Transverse colon (tissue), 4 donors: ENCODE measurements at regions not wholly inside any gene's neighbourhood (a gene's known extent, or its start where the extent isn't known, plus 50 kb on each side); places are given as distances from the start of the nearest gene placed in this dataset.
A peak's percentile ranks its signal among the peaks of the same experiment; 100 is the strongest.

ENCODE experiments used
- DNase-seq: peaks from one replicate; pipeline ENCODE4 v3.0.0-alpha.2; 2019
- H3K27ac ChIP-seq, 4 donors: fragments of 200-600 bp; sonication (generic); 2 replicates each; pipeline ENCODE4 v1.5.1; 2016 to 2018; ENCODE audit warnings: inconsistent platforms in 4 of 4
- H3K27me3 ChIP-seq: fragments of 200-600 bp; sonication (generic); 2 replicates; pipeline ENCODE4 v1.5.1; 2017; ENCODE audit warnings: inconsistent platforms
- H3K36me3 ChIP-seq, 4 donors: fragments of 200-600 bp; sonication (generic); 2 replicates each; pipeline ENCODE4 v1.5.1; 2017 to 2019; ENCODE audit warnings: inconsistent platforms in 4 of 4
- H3K4me1 ChIP-seq, 4 donors: fragments of 200-600 bp; sonication (generic); 2 replicates each; pipeline ENCODE4 v1.5.1; 2017 to 2020; ENCODE audit warnings: inconsistent platforms in 4 of 4
- H3K4me3 ChIP-seq, 4 donors: fragments of 200-600 bp; sonication (generic); 1 replicate in 1 of 4; 2 replicates in 3 of 4; pipeline versions ENCODE4 v1.5.1 to v1.6.1; 2017 to 2019; ENCODE audit warnings: inconsistent platforms in 4 of 4
- H3K9me3 ChIP-seq, 2 donors: fragments of 200-600 bp; sonication (generic); 2 replicates each; pipeline ENCODE4 v1.5.1; 2017 to 2019; ENCODE audit warnings: inconsistent platforms in 2 of 2
- CTCF ChIP-seq, 5 experiments: fragments of 200-600 bp in 3 of 5; fragments of 450-650 bp in 2 of 5; sonication (generic) in 3 of 5; IDR thresholded peaks; 1 replicate in 2 of 5; 2 replicates in 3 of 5; pipeline ENCODE4 v1.5.1; 2016 to 2017; ENCODE audit warnings: antibody characterized with exemption in 5 of 5, inconsistent platforms in 3 of 5, mild to moderate bottlenecking in 2 of 5, moderate library complexity in 1 of 5
- EP300 ChIP-seq: sonication (generic); formaldehyde crosslinking; IDR thresholded peaks from one replicate; pipeline ENCODE4 v1.6.1; 2017; ENCODE audit warnings: antibody characterized with exemption, low read depth
- POLR2A ChIP-seq: fragments of 450-650 bp; IDR thresholded peaks from one replicate; pipeline ENCODE4 v1.6.1; 2016; ENCODE audit warnings: antibody characterized with exemption, mild to moderate bottlenecking, moderate library complexity
- POLR2AphosphoS5 ChIP-seq, 3 donors: sonication (generic); formaldehyde crosslinking; IDR thresholded peaks; one replicate each; pipeline ENCODE4 v1.6.1; 2016; ENCODE audit warnings: antibody characterized with exemption in 3 of 3
- WGBS, 2 donors: methylation state at CpG; one replicate each; pipeline ENCODE4 v1.1.5; 2018; ENCODE audit warnings: low coverage in 1 of 2; 5-methylcytosine and 5-hydroxymethylcytosine counted together
- in situ Hi-C, 4 donors: fragments of 200-750 bp; cut with MboI; loops; one replicate each; pipeline versions ENCODE4 v1.15.0 to v1.15.1; 2017; ENCODE audit warnings: low sequenced_read_pairs in 3 of 4, low pct_ligation_motif_present in 1 of 4, low pct_unique_long_range_greater_than_20kb in 1 of 4
- intact Hi-C: fragments of 100-400 bp; cut with DNase I; formaldehyde crosslinking; loops from one replicate; pipeline ENCODE4 v1.15.1; 2023; ENCODE audit warnings: low total_unique reads

DNA sequence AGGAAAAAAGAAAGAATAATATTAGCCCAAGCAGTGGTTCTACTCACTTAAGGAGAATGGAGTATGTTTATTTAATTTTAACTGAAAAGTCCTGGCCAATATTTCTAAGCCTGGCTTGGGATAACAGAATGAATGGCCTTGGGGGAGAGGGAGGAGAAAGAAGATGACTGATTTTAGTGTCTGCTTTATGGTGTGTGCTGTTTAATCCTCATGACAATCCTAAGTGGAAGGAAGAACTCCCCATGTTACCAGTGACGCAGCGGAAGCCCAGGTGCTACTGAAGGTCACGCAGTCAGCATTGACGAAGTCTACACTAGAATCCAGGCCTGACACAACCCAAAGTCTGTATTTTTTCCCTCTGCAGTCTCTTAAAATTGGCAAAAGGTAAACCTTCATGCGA, 50.5 kb downstream of the PALM2AKAP2 start:
- WGBS, 2 donors, result 80 to 96% methylated on average over 4 to 5 of the region's 5 CpGs
- TF ChIP-seq POLR2AphosphoS5 (IDR thresholded peaks at IDR 0.05), result no peak
- no peak for TF ChIP-seq CTCF (IDR thresholded peaks at IDR 0.05)
- no peak for TF ChIP-seq POLR2A
- no peak for TF ChIP-seq EP300
- Histone ChIP-seq H3K4me1 (no peaks in the 10 kb centered on the region), H3K4me3 (no peak overlapping the region), H3K27ac (no peak overlapping the region), H3K36me3 (no peaks in the 10 kb centered on the region), H3K27me3 (no peaks in the 10 kb centered on the region), H3K9me3 (no peaks in the 10 kb centered on the region)
- intact Hi-C loops (no loop called here), in situ Hi-C loops (no loop called here)
- DNase-seq, result no peak

DNA sequence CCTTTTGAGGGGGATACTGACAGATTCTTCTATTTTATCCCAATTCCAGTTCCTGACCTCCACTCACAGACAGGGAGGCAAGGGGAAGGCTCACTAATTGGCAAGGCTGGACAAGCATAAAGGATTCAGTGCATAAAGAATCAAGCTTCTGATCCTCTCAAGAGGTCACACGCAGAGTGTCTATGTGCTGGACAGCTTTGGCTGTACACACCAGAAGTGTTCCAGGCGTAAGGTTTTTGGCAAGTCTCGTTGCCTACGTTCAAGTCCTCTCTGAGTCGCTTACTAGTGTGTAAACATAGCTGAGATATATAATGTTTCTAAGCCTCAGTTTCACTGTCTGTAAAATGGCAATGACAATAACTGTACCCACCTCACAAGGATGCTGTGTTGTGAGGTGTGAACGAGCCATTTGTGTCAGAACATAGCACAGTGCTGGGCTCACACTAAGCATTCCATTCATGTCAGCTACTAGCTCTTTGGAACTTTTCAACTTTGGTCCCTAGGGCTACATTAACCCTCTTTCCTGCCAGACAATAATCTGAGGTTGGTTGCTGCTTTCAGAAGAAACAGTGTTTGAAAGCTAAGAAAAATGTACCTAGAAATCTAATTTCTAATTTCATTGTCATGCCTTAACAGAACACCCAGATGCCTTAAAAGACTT, 52.1 kb downstream of the PALM2AKAP2 start:
- H3K27ac ChIP-seq, result no peak overlapping the region
- DNase-seq, result no peak
- H3K9me3 ChIP-seq, result no peaks in the 10 kb centered on the region
- no peaks in the 10 kb centered on the region for H3K27me3 ChIP-seq
- no peak for TF ChIP-seq CTCF (IDR thresholded peaks at IDR 0.05)
- peak in 1 of 3 donors; percentile 50 for TF ChIP-seq POLR2AphosphoS5 (IDR thresholded peaks at IDR 0.05)
- no peak for TF ChIP-seq EP300
- no peaks in the 10 kb centered on the region for H3K36me3 ChIP-seq
- H3K4me3 ChIP-seq, result no peak overlapping the region
- 66% methylated on average over 6 of the region's 6 CpGs; no CpG with 5 or more reads in 1 of the 2 donors for WGBS, 2 donors
- in situ Hi-C loops (no loop called here), intact Hi-C loops (no loop called here)
- no peaks in the 10 kb centered on the region for H3K4me1 ChIP-seq

GRCh38 chr9:109834855-109835254, 54.9 kb downstream of the PALM2AKAP2 start:
- 88 to 94% methylated on average over 2 of the region's 2 CpGs for WGBS, 2 donors
- no peak for DNase-seq
- no peak for TF ChIP-seq POLR2AphosphoS5 (IDR thresholded peaks at IDR 0.05)
- no peak for TF ChIP-seq EP300
- TF ChIP-seq CTCF (IDR thresholded peaks at IDR 0.05), result no peak
- TF ChIP-seq POLR2A, result no peak
- in situ Hi-C loops, result no loop called here
- no peaks in the 10 kb centered on the region for H3K4me1 ChIP-seq
- no peaks in the 10 kb centered on the region for H3K9me3 ChIP-seq
- no peak overlapping the region for H3K27ac ChIP-seq
- intact Hi-C loops, result no loop called here
- no peaks in the 10 kb centered on the region for H3K27me3 ChIP-seq
- no peak overlapping the region for H3K4me3 ChIP-seq
- no peaks in the 10 kb centered on the region for H3K36me3 ChIP-seq

DNA sequence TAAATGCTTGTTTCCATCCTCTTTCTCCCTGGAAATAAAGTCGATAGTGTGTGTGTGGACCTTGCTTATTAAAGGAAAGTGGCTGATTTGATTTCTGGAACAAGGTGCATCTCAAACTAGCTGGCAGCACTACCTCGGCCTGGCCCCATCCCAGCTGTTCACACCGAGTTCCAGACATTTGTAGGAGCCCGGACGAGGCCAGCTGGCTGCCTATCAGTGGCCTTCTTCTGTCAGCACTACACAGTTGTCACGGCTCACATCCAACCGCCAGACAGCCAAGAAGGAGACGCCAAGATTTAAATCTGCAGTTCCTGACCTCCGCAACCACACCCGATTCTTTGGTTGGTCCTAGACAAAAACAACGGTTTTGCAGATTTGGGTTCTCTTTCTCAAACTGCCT, 63.6 kb downstream of the PALM2AKAP2 start:
- WGBS, 2 donors, result 70 to 80% methylated on average over 6 to 11 of the region's 11 CpGs
- intact Hi-C loops, result no loop called here
- H3K36me3 ChIP-seq, result no peaks in the 10 kb centered on the region
- H3K4me3 ChIP-seq, result no peak overlapping the region
- in situ Hi-C loops, result no loop called here
- H3K4me1 ChIP-seq, result no peaks in the 10 kb centered on the region
- H3K9me3 ChIP-seq, result no peaks in the 10 kb centered on the region
- H3K27ac ChIP-seq, result no peak overlapping the region
- DNase-seq, result no peak
- H3K27me3 ChIP-seq, result no peaks in the 10 kb centered on the region
- no peak for TF ChIP-seq POLR2AphosphoS5 (IDR thresholded peaks at IDR 0.05)
- no peak for TF ChIP-seq EP300
- TF ChIP-seq CTCF (IDR thresholded peaks at IDR 0.05), result no peak
- no peak for TF ChIP-seq POLR2A
